ENCODE measurements at regions not wholly inside any gene's neighbourhood (a gene's known extent, or its start where the extent isn't known, plus 50 kb on each side); places are given as distances from the start of the nearest gene placed in this dataset.
"Not testable (repeated sequence)": the region's sequence is repeated elsewhere in the genome, so short reads cannot be mapped to it uniquely, and the experiment has no call there.

DNA sequence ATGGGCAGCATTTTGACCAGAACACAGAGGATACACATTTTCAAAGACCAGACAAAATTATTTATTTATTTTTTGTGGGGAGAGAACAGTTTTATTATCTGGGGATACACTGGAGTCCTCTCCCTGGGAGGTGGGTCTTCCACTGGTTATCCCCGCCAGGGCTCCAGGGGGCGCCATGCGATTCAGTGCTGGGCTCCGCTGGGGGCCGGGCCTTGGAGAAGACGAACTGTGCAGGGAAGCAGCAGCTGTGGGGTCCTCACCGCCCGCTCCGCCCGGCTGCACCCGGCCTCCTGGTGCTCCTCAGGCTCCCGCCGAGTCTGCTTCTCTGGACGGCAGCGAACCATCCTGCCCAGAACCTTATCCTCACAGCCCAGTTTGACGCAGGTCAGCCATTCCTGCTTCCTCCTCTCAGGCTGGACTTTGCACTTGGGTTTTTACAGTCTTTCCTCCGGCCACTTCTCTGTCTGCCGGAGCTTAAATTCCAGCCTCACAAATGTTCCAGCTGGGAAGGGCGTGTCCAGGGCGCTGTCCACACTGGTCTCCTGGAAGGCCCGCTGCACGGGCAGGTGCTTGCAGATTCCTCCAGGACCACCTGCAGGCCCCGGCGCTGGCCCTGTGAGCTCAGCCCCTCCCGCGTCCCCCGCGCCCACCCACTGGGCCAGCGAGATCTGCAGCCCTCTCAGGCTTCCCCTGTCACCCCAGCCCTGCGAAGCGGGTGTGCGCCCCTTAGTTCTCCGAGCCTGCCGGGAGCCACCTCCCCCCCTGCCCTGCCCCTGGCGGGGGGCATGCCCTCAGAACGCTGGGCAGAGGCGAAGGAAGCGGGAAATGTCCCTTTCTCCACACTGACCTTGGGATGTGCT is 1830.0 kb upstream of the DEFB115 start:
- DNase-seq = no peak

DNA sequence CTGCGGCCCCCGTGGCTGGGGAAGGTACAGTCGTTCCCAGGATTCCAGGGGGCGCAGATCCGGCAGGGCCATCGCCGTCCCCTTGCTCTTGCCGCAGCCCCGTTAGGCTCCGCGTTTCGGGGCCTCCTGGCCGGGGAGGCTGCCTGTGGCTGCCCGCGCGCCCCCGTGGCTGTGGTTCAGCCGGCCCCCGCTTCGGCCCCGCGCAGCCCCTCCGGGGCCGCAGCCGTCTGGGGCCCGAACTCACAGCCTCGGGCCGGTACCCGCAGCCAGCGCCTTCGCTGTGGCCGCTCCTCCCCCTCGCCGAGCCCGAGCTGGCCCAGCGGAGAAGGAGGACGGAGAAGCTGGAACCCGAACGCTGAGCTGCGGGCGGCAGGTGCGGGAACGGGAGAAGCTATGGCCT is 1826.9 kb upstream of the DEFB115 start:
- no peak for DNase-seq

DNA sequence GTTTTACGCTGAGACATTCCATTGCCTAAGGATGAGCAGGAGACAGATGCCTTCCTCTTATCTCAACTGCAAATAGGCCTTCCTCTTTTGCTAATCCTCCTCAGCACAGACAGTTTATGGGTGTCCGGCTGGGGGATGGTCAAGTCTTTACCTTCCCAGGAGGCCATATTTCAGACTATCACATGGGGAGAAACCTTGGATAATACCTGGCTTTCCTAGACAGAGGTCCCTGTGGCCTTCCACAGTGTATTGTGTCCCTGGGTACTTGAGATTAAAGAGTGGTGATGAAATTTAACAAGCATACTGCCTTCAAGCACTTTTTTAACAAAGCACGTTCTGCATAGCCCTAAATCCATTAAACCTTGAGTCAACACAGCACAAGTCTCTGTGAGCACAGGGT is 1816.7 kb upstream of the DEFB115 start:
- not testable (repeated sequence) for DNase-seq

DNA sequence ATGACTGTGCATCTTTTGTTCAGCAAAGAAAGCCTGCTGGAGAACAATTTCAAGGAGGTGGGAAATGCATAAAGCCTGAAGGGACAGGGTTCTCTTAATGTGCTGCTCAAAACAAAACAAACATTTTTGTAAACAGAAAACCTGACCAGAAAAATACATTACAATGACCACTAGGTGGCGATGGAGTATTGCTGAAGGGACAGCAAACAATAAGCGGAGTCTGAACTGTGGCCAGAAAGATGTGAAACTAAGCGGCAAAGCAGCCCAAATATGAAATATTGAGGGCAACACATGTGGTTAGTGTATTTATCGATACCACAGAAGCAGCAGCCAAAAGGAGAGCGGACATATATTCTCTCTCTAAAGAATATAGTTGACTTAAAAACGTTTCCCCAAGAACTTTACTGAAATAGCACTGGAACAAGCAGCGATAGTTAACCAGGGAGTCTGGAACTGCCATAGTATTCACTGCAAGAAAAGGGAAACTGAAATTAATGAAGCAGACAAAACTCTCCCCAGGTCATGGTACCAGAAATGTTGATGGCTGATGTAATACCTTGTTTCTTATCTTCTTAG is 1814.2 kb upstream of the DEFB115 start:
- DNase-seq = peak; percentile 15

DNA sequence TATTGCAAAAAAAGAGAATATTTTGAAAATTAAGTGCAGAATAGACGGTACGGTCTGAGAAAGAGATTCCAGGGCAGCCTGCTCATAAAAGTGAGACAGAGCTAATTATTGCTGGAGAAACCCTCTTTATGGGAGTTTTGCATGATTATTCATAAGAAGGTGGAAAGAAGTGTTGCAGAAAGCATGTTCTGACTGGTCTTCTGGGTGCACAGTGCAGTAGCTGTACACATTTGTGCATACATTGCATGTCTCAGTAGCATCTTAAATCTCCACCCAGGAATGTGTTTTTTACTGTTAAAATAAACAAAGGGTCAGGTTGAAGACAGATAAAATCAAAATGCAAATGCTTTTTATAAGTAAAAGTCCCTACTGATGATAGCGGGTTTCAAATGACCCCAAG is 1813.6 kb upstream of the DEFB115 start:
- no peak for DNase-seq

DNA sequence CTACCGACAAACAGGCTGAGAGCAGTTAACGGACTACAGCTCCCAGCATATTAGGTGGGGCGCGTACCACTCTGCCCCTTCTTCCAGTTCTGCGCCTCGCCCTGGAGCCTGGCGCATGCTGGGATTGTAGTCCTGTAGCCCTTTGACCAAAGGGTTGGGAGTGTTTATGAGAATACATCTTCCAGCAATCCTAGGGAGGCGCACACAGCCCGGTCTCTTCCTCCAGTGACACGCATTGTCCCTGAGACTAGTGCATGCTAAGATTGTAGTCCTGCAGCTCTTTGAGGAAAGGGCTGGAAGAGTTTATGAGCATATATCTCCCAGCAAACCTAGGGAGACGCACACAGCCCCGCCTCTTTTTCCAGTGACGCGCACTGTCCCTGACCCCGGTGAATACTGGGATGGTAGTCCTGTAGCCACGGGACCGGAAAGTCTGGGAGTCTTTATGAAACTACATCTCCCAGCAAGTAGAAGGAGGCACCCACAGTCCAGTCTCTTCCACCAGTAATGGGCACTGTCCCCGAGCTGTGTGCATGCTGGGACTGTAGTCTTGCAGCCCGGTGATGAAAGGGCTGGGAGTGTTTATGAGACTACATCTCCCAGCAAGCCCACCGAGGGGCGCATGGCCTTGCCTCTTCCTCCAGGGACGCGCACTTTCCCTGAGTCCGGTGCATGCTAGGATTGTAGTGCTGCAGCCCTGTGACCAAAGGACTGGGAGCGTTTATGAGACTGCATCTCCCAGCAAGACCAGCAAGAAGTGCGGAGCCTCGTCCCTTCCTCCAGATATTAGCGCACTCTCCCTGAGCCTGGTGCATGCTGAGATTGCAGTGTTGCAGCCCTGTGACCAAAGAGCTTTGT is 1812.2 kb upstream of the DEFB115 start:
- peak; percentile 25 for DNase-seq

DNA sequence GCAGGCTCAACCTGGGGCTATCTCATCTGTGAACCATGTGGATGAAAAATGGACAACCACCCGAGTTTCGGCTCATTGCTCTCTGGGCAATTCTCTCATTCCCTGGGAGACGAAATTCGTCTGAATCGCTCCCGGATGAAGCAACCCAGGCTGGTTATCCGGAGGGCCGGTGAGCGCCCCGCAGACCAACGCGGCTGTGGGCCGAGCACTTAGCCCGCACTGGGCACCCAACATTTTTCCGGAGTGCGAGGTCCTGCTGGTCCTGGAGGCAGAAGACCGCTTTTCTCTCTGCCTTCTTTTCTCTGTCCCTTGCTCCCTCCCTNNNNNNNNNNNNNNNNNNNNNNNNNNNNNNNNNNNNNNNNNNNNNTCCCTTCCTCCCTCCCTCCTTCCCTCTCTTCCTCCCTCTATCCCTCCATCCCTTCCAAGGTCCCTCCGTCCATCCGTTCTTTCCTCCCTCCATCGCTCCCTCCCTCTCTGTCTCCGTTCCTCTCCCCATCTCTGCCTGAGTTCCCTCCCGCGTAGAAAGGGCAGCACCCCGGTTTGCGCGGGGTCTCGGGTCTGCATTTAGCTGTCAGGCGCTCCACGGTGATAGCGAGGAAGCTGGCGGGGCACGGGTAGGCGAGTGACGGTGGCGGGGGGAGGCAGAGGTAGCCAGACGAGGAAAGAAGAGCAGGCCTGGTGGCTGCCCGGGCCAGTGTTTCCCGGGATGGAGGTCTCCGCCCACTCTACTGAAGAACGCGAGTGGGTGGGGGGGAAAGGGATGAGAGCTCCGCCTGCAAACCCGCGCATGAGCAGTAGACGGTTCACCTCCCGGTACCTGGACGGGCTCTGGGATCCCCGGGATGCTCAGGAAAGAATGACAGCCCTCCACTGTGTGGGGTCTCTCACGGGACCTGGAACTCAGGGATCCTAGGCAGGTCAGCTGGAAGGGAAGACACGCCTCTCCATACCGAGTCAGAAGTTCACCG is 1809.7 kb upstream of the DEFB115 start:
- DNase-seq = not testable (repeated sequence)

DNA sequence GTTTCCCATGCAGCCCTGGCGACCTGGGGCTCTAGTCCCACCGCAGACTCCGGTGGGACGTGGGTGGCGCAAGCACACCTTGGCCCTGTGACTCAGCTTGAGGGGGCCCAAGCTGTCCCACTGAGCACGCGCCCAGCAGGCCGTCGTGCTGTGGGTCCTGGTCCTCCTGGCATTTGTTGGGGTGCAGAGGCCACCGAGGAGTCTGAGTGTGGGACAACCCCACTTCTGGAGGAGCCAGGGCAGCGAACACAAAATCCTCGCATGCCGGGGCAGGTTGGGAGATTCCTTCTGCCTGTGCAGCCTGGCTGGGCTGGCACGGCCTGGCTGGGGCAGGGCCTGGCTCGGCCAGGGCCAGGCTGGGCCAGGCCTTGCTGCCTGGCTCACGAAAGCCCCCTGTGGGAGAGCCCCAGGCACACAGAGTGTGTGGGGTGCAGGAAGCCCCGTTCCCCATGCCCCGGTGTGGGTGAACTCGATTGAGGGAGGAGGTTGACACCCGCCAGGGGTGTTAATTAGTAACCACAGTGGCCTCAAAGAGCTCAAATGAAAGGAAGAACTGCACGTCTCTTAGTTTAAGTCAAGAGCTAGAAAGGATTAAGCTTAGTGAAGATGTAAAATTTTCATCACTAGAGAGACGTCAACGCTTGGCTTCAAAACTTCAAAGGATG is 1808.5 kb upstream of the DEFB115 start:
- no peak for DNase-seq

DNA sequence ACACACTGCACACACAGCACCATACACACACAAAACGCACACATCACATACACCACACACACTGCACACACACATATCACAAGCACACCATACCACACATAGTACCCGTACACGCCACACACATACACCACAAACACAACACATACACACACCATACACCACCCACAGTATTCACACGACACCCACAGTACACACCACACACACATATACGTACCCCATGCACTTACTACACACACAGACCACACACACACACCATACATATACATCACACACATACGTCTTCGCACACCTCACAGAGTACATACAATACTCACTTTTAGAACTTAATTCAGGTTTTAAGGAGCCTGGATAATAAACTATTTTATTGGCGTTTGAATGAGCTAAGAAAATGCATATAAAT is 1805.3 kb upstream of the DEFB115 start:
- DNase-seq = no peak

DNA sequence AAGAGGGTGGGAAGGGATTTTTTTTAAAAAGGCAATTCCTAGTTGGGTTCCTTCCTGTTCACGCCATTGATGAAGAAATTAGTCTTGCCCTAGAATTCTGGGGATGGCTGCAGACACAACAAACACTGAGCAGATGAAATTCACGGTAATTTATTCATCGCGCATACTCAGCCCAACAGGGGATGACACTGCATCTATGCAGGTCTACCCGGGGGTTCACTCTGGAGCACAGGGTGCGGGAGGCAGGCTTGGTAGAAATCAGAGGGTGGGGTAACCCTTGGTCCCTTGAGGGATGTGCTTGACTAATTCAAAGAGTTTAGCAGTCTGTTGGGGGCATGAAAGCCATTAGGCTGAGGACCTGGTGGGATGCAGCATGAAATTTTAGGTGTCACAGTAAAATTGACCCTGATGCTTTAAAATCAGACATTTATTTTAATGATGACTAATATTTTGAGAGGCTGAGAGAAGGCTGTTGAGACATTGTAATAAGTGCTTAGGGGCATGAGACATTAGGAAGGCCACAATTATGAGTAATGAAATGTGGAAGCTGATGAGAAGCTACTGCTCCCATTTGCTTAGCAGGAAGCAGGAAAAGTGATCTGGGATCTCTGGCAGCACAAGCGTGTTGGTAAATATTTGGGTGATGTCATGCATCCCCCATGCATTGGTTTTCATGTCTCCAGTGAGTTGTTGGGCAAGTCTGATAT is 1800.3 kb upstream of the DEFB115 start:
- not testable (repeated sequence) for DNase-seq

DNA sequence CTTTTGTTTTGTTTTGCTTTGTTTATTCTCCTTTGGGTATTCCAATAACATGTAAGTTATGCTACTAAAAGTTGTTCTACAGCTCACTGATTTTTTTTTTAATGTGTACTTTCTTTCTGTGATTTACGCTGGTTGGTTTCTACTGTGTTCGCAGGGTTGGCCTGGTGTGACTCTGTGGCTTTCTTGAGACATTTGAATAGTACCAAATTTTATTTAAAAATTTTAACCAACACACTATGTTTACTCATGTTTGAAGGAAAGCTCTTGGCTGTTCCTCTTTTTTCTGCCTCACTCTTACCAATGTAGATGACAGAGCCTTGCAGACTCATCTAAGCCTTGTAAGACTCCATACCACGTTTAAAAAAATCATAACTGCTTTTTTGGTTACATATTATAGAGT is 1784.9 kb upstream of the DEFB115 start:
- DNase-seq = no peak

DNA sequence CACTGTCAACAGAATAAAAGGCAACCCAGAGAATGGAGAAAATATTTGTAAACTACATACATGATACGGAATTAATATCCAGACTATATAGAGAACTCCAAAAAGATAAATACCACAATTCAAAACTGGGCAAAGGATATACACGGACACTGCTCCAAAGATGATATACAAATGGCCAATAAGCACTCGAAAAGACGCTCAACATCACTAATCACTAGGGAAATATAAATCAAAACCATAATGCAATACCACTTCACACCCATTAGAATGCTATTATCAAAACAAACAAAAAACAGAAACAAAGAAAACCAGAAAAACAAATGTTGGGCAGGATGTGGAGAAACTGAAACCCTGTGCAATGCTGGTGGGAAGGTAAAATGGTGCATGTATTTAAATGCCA is 1764.6 kb upstream of the DEFB115 start:
- not testable (repeated sequence) for DNase-seq

DNA sequence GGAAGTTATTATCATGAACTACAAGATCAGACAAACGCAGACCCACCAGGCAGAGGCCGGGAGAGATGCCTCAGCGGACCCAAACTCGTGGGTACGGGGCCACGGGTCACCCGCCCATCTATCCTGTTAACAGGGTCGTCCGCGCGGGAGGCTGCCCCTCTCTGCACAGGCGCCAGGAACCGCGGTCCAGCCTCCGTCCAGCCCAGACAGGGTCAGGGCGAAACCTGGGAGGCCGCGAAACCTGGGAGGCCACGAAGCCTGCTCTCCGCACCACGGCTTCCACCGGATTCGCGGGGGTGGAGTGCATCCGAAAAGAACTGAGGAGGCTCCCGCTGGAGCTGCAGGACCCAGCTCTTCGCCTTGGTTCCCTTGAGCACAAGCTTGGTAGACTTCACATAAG is 1760.7 kb upstream of the DEFB115 start:
- DNase-seq = not testable (repeated sequence)

DNA sequence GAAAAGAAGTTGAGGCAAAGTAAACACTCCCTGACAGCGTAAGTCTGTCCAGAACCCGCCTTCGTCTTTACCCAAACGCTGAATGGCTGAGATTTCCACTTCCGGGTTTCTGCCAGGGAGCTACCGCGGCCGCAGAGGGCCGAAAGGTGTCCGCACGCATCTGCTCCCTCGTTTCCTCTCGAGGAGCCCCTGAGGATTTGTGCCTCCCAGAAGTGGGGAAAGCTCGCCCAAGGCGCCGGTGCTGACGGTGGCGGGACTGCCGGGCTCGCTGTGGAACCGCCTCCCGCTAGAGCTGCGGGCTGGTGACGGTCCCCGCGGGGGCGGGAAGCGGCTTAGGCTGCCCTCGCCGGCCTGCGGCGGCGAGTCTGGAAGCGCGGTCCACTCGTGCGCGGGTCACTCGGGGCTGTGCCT is 1760.2 kb upstream of the DEFB115 start:
- no peak for DNase-seq

DNA sequence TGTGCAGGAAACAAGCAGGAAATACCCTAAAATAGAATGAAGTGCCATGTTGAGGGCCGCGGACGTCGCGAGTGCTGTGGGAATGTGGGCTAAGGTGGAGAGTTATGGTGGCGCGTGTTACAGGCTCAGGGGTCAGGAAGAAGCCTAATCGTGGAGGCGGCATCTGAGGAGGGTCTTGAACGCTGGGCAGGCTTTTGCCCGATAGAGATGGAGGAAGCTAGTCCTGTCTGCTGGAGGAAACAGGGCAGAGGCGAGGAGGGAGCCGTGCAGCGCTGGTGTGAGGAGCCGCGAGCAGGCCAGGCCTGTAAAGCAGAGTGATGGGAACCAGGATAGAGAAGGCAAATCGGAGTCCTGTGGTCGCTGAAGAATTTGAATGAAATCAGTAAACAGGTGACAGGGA is 1759.8 kb upstream of the DEFB115 start:
- not testable (repeated sequence) for DNase-seq

DNA sequence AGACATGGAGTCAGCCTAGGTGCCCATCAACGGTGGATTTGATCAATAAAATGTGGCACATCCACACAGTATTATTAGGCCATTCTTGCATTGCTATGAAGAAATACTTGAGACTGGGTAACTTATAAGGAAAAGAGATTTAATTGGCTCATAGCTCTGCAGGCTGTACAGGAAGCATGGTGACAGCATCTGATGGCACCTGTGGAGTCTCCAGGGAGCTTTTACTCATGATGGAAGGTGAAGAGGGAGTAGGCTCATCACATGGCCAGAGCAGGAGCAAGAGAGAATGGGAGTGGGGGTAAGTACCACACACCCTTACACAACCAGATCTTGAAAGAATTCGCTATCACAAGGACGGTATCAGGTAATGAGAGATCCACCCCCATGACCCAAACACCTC is 1756.7 kb upstream of the DEFB115 start:
- not testable (repeated sequence) for DNase-seq

DNA sequence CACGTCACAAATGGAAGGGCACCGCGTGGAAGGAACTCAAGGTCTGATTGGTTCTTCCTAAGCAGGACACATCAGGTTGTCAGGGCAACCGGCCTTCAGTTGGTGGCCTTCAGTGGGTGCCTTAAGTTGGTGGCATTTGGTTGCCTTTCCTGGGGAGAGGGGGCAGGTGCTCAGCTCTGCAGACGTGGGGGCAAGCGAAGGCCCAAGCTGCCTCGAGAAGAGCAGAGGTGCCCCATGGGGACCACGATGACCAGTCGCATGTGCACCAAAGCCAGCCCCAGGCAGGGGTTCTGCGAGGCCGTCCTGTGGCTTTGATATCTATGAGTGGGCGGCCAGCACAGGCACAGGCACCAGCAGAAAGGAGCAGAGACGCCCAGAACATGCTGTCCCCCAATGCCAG is 1742.8 kb upstream of the DEFB115 start:
- not testable (repeated sequence) for DNase-seq

DNA sequence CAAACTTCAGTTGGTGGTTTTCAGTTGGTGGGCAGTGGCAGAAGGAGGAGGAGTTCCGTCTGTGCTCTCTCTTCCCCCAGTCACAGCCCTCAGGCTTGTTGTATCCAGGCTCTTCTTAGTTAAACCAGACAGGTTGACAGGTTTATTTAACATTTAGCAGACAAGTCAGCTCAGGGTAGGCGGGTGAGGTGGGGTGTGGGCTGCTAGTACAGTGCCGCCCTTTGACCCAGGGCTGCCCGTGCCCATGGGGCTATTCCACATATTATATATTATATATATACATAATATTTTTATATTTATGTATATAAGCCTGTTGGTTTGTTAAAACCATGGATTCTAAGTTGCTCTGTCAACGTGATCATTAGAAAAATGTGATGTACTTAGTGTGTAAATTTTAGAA is 1740.6 kb upstream of the DEFB115 start:
- DNase-seq = not testable (repeated sequence)

DNA sequence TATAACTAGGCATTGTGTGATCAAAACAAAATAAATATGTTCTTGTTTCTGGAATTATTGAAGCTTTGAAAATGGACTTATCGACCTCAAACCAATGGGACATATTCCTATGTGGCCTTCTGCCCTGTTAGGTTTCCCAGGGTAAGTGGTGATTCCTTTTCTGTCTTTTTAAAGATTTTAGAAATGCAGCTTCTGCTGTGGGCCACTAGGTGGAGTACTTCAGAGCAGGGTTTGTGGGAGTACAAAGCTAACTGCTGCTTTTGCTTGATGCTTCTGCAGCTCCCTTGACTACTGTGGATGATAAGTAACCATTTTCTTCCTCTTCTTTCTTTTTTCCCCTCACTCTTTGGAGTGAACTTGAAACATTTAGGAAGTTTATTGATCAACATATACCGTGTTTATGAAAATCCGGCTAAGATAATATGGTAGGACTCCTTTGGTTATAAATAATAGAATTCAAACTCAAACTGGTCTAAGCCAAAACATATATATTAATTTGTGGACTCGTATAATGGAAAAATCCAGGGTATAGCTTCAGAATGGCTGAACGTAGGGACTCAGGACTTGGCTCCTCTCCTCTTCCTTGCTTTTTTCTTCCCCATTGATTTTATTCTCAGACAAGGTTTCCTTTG is 1737.7 kb upstream of the DEFB115 start:
- not testable (repeated sequence) for DNase-seq

Measured in tongue (tissue), 1 donor.